ENCODE measurements at regions not wholly inside any gene's neighbourhood (a gene's known extent, or its start where the extent isn't known, plus 50 kb on each side); places are given as distances from the start of the nearest gene placed in this dataset.

DNA sequence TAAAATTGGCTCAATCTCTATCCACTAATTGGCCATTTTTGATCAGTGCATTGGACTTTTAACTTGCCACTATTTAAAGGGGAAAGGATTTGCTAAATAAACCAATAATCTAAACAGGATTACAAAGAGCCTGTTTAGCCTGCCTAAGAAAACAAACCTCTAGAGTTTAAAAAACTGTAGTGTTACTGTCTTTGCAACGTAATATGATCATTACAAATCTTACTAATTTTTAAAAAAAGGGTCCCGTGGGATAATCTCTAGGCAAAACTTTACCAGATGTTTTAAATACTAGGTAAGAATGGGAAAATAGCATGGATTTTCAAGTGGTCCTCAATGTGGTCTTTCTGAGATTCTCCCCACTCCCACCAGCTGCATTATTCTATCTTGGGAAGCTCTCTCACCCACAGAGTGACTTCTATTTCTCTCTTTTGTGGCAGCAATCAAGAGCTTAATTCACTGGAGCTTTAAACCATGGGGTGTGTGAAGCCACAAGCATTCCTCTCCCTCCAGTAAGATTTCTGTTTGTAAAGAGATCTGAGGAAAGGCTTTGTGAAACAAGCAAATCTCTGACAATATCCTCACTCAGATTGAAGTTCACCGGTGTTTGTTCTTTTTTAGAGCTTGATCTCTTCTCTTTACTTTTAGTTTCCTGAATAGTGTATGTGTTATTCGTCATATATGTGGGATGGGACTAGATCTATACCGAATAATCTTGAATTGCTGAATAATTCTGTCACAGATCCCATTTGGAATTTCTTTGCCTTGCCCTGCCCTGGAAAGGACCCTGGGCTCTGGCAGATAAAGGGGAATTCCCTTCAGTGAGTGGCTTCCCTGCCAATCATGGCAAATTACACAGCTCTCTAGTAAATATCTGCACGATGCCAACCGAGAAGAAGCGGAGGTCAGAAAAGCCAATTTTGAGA, 132.2 kb downstream of the TLR5 start:
- DNase-seq (no peak), ATAC-seq (peak in 1 of 4 donors; percentile 26)
- H3K9me3 ChIP-seq, result no peaks in the 10 kb centered on the region
- intact Hi-C loops (cut with DNase I), result no loop called here
- H3K27ac ChIP-seq, result peak overlapping the region in 5 of 12 donors; percentile 6 to 44 (median 22)
- 38 to 50% (median 44%) methylated on average over 8 of the region's 8 CpGs for WGBS, 4 donors
- H3K4me1 ChIP-seq, result peaks cover 0 to 30% (median 11%) of the 10 kb centered on the region in 12 donors
- peaks cover 0 to 9% (median 0%) of the 10 kb centered on the region in 9 donors for H3K36me3 ChIP-seq
- H3K4me3 ChIP-seq, result peak overlapping the region in 1 of 12 donors; percentile 6
- TF ChIP-seq POLR2A (IDR thresholded peaks at IDR 0.05), result no peak
- TF ChIP-seq, protein P1, sequence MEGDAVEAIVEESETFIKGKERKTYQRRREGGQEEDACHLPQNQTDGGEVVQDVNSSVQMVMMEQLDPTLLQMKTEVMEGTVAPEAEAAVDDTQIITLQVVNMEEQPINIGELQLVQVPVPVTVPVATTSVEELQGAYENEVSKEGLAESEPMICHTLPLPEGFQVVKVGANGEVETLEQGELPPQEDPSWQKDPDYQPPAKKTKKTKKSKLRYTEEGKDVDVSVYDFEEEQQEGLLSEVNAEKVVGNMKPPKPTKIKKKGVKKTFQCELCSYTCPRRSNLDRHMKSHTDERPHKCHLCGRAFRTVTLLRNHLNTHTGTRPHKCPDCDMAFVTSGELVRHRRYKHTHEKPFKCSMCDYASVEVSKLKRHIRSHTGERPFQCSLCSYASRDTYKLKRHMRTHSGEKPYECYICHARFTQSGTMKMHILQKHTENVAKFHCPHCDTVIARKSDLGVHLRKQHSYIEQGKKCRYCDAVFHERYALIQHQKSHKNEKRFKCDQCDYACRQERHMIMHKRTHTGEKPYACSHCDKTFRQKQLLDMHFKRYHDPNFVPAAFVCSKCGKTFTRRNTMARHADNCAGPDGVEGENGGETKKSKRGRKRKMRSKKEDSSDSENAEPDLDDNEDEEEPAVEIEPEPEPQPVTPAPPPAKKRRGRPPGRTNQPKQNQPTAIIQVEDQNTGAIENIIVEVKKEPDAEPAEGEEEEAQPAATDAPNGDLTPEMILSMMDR (IDR thresholded peaks at IDR 0.05), result no peak
- H3K27me3 ChIP-seq, result no peaks in the 10 kb centered on the region

DNA sequence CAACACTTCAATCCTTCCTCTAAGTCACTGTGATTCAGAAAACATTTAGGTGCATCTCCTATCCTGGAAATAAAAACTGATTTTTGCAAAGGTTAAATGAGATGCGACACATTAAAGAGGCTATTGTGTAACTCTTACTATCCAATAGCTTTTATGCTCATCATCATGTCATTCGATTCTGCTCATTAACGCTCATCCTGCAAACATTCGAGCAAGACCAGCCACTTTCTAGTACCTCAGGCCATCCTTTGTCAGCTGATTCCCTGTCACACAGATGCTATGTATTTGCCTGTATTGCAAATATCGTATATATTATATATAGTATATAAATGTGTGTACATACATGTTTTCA, 131.6 kb downstream of the TLR5 start:
- no peak for DNase-seq
- TF ChIP-seq, protein P1 (IDR thresholded peaks at IDR 0.05), result no peak
- TF ChIP-seq POLR2A (IDR thresholded peaks at IDR 0.05), result no peak
- intact Hi-C loops (cut with DNase I), result no loop called here
- no peak overlapping the region for H3K4me3 ChIP-seq
- no peaks in the 10 kb centered on the region for H3K27me3 ChIP-seq
- 82 to 85% (median 83%) methylated on average over 5 of the region's 5 CpGs for WGBS, 4 donors
- peaks cover 0 to 32% (median 13%) of the 10 kb centered on the region in 12 donors for H3K4me1 ChIP-seq
- H3K27ac ChIP-seq, result peak overlapping the region in 1 of 12 donors; percentile 20
- no peak for ATAC-seq
- peaks cover 0 to 2% (median 0%) of the 10 kb centered on the region in 9 donors for H3K36me3 ChIP-seq
- no peaks in the 10 kb centered on the region for H3K9me3 ChIP-seq

DNA sequence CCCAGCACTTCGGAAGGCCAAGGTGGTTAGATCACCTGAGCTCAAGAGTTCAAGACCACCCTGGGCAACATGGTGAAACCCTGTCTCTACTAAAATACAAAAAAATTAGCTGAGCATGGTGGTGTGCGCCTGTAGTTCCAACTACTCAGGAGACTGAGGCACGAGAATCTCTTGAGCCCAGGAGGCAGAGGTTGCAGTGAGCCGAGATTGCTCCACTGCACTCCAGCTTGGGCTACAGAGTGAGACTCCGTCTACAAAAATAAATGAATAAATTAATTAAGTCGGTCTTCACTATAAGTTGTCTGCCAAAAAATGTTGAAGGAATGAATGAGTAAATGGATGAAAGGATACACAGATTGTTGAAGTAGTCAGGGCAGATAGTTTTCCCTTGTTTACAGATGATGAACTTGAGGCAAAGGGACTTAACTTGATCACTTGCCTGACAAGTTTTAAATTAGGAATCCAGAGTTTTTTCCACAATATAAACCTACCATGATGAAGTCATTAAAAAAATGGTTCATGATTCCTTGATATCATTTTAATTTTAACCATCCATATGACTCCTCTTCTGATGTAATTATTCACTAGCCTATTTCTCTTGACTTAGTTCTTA, 130.8 kb downstream of the TLR5 start:
- Histone ChIP-seq H3K27me3 (no peaks in the 10 kb centered on the region), H3K36me3 (no peaks in the 10 kb centered on the region), H3K4me1 (peaks cover 0 to 39% (median 19%) of the 10 kb centered on the region in 12 donors), H3K4me3 (no peak overlapping the region), H3K27ac (no peak overlapping the region), H3K9me3 (no peaks in the 10 kb centered on the region)
- TF ChIP-seq, protein P1 (IDR thresholded peaks at IDR 0.05), result no peak
- no peak for TF ChIP-seq POLR2A (IDR thresholded peaks at IDR 0.05)
- intact Hi-C loops (cut with DNase I), result loop anchor here in 1 of 10 donors (2.0 kb wide), 1 partner anchor 65 kb away; no protein-coding TSS in a partner anchor
- ATAC-seq, result no peak
- 96 to 97% (median 97%) methylated on average over 6 of the region's 6 CpGs for WGBS, 4 donors
- DNase-seq, result no peak

DNA sequence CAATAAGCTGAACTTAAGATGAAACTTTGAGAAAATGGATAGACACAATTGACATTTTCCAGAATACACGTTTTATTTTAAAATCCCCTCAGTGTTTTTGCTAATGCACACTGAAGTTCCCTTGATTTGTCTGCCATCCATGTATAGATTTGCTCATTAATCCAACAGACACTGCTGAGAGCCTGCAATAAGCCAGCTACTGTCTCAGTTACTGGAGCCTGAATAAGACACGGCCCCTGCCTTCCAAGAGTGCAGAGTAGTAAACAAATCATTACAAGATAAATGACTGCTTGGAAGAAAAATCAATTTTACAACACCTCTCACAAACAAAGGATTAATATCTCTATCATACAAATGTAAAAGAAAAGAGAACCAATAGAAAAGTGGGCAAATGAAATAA, 130.1 kb downstream of the TLR5 start:
- H3K9me3 ChIP-seq, result no peaks in the 10 kb centered on the region
- no peaks in the 10 kb centered on the region for H3K27me3 ChIP-seq
- no peak for DNase-seq
- H3K27ac ChIP-seq, result no peak overlapping the region
- no peaks in the 10 kb centered on the region for H3K36me3 ChIP-seq
- H3K4me1 ChIP-seq, result peaks cover 0 to 39% (median 19%) of the 10 kb centered on the region in 12 donors
- ATAC-seq, result no peak
- 85 to 88% (median 87%) methylated on average over 2 of the region's 2 CpGs for WGBS, 4 donors
- TF ChIP-seq, protein P1 (IDR thresholded peaks at IDR 0.05), result no peak
- TF ChIP-seq POLR2A (IDR thresholded peaks at IDR 0.05), result no peak
- no peak overlapping the region for H3K4me3 ChIP-seq
- intact Hi-C loops (cut with DNase I), result loop anchor here in 1 of 10 donors (2.0 kb wide), 1 partner anchor 64 kb away; no protein-coding TSS in a partner anchor

Measured in heart left ventricle (tissue), 16 donors.